ENCODE measurements at regions not wholly inside any gene's neighbourhood (a gene's known extent, or its start where the extent isn't known, plus 50 kb on each side); places are given as distances from the start of the nearest gene placed in this dataset.

- no peak for DNase-seq (ENCODE audit: low read depth)
These were observed 54.0 kb upstream of the SLC22A11 start for GRCh38 chr11:64501500-64502427.

GRCh38 chr11:64502634-64503033, 53.1 kb upstream of the SLC22A11 start:
- DNase-seq (ENCODE audit: low read depth) = no peak

- DNase-seq (ENCODE audit: low read depth) = no peak
These were observed 52.5 kb upstream of the SLC22A11 start for GRCh38 chr11:64503186-64503753.

- no peak for DNase-seq (ENCODE audit: low read depth)
These were observed 50.7 kb upstream of the SLC22A11 start for GRCh38 chr11:64504999-64505398.

All from ELR (cell line).